H9 (cell line): ENCODE measurements at regions not wholly inside any gene's neighbourhood (a gene's known extent, or its start where the extent isn't known, plus 50 kb on each side); places are given as distances from the start of the nearest gene placed in this dataset.

Experiments used
- DNase-seq: peaks from one replicate; pipeline ENCODE4 v3.0.0-alpha.2; 2017
- H2AFZ ChIP-seq: one replicate; pipeline ENCODE4 v1.6.1; 2013; ENCODE audit warnings: mild to moderate bottlenecking, low read length, control low read depth, moderate library complexity
- H2AK5ac ChIP-seq: 2 replicates; pipeline ENCODE4 v1.6.1; 2013; ENCODE audit warnings: low read length, control low read depth, mixed read lengths; ENCODE audit not compliant: insufficient read length
- H2BK120ac ChIP-seq: one replicate; pipeline ENCODE4 v1.6.1; 2013; ENCODE audit warnings: low read depth, mild to moderate bottlenecking, low read length, control low read depth, inconsistent platforms; ENCODE audit not compliant: poor library complexity, severe bottlenecking
- H2BK12ac ChIP-seq: 2 replicates; pipeline ENCODE4 v1.6.1; 2013; ENCODE audit warnings: low read length, control low read depth, mixed read lengths, low read depth; ENCODE audit not compliant: insufficient read length
- H2BK15ac ChIP-seq: 2 replicates; pipeline ENCODE4 v1.6.1; 2013; ENCODE audit warnings: low read depth, low read length, control low read depth
- H2BK20ac ChIP-seq: one replicate; pipeline ENCODE4 v1.6.1; 2013; ENCODE audit warnings: low read depth, mild to moderate bottlenecking, low read length, control low read depth, inconsistent platforms; ENCODE audit not compliant: poor library complexity, severe bottlenecking
- H2BK5ac ChIP-seq: 2 replicates; pipeline ENCODE4 v1.6.1; 2013; ENCODE audit warnings: low read length, control low read depth, mixed read lengths; ENCODE audit not compliant: insufficient read length
- H3K14ac ChIP-seq: 2 replicates; pipeline ENCODE4 v1.6.1; 2013; ENCODE audit warnings: low read length, control low read depth; ENCODE audit not compliant: insufficient read depth
- H3K18ac ChIP-seq: 2 replicates; pipeline ENCODE4 v1.6.1; 2013; ENCODE audit warnings: low read depth, mild to moderate bottlenecking, mixed read lengths, low read length, control low read depth; ENCODE audit not compliant: insufficient read length
- H3K23ac ChIP-seq: 2 replicates; pipeline ENCODE4 v1.6.1; 2013; ENCODE audit warnings: low read length, control low read depth, mixed read lengths, low read depth; ENCODE audit not compliant: insufficient read length
- H3K23me2 ChIP-seq: 2 replicates; pipeline ENCODE4 v1.6.1; 2013; ENCODE audit warnings: low read depth, mild to moderate bottlenecking, mixed read lengths, low read length, control low read depth; ENCODE audit not compliant: insufficient read length, poor library complexity, severe bottlenecking
- H3K27ac ChIP-seq: 2 replicates; pipeline ENCODE4 v1.5.1; 2013; ENCODE audit warnings: low read length, control low read depth, mixed read lengths, low read depth; ENCODE audit not compliant: insufficient read length
- H3K27me3 ChIP-seq: 2 replicates; pipeline ENCODE4 v1.6.1; 2013; ENCODE audit warnings: low read length, control low read depth, inconsistent platforms; ENCODE audit not compliant: insufficient read depth
- H3K4ac ChIP-seq: 2 replicates; pipeline ENCODE4 v1.6.1; 2013; ENCODE audit warnings: low read depth, mild to moderate bottlenecking, control low read depth, inconsistent platforms, low read length, moderate library complexity
- H3K4me1 ChIP-seq: 2 replicates; pipeline ENCODE4 v1.6.1; 2013; ENCODE audit warnings: low read length, control low read depth, inconsistent platforms; ENCODE audit not compliant: insufficient read depth
- H3K4me2 ChIP-seq: 2 replicates; pipeline ENCODE4 v1.6.1; 2013; ENCODE audit warnings: low read length, control low read depth, mixed read lengths; ENCODE audit not compliant: insufficient read length, insufficient read depth
- H3K56ac ChIP-seq: 2 replicates; pipeline ENCODE4 v1.6.1; 2013; ENCODE audit warnings: low read depth, mild to moderate bottlenecking, mixed read lengths, low read length, control low read depth; ENCODE audit not compliant: insufficient read length
- H3K79me1 ChIP-seq: 2 replicates; pipeline ENCODE4 v1.6.1; 2013; ENCODE audit warnings: low read depth, mild to moderate bottlenecking, moderate library complexity, low read length, control low read depth, inconsistent platforms; ENCODE audit not compliant: insufficient read depth, poor library complexity, severe bottlenecking
- H3K79me2 ChIP-seq: 2 replicates; pipeline ENCODE4 v1.6.1; 2013; ENCODE audit warnings: low read length, control low read depth, inconsistent platforms; ENCODE audit not compliant: insufficient read depth
- H3K9ac ChIP-seq: 2 replicates; pipeline ENCODE4 v1.6.1; 2013; ENCODE audit warnings: low read length, control low read depth, mixed read lengths; ENCODE audit not compliant: insufficient read length; ENCODE audit errors: extremely low read depth
- H3K9me3 ChIP-seq: one replicate; pipeline ENCODE4 v1.6.1; 2013; ENCODE audit warnings: low read depth, low read length, inconsistent platforms; ENCODE audit not compliant: control insufficient read depth
- H3T11ph ChIP-seq: one replicate; pipeline ENCODE4 v1.6.1; 2013; ENCODE audit warnings: mild to moderate bottlenecking, low read length, control low read depth, inconsistent platforms
- H4K20me1 ChIP-seq: one replicate; pipeline ENCODE4 v1.6.1; 2013; ENCODE audit not compliant: control insufficient read depth, insufficient read length, insufficient read depth
- H4K5ac ChIP-seq: 2 replicates; pipeline ENCODE4 v1.6.1; 2013; ENCODE audit warnings: low read depth, mild to moderate bottlenecking, mixed read lengths, low read length, control low read depth; ENCODE audit not compliant: insufficient read length
- H4K8ac ChIP-seq: replicated peaks from 2 replicates; pipeline ENCODE4 v1.6.1; 2013; ENCODE audit warnings: low read length, control low read depth, mixed read lengths, low read depth; ENCODE audit not compliant: insufficient read length
- H4K91ac ChIP-seq: 2 replicates; pipeline ENCODE4 v1.6.1; 2013; ENCODE audit warnings: low read depth, mild to moderate bottlenecking, moderate library complexity, mixed read lengths, low read length, control low read depth; ENCODE audit not compliant: insufficient read length
- H3K27ac Mint-ChIP-seq, 3 experiments: 2 replicates in 2 of 3; 3 replicates in 1 of 3; pipeline ENCODE4 v1.8.0; 2020 to 2021; ENCODE audit warnings: mixed read lengths in 3 of 3, mild to moderate bottlenecking in 1 of 3, moderate library complexity in 1 of 3
- H3K27me3 Mint-ChIP-seq: 2 replicates; pipeline ENCODE4 v1.8.0; 2021; ENCODE audit warnings: low read depth, mild to moderate bottlenecking, moderate library complexity, mixed read lengths
- H3K36me3 Mint-ChIP-seq, 3 experiments: 2 replicates in 2 of 3; 3 replicates in 1 of 3; pipeline ENCODE4 v1.8.0; 2020 to 2021; ENCODE audit warnings: low read depth in 3 of 3, mixed read lengths in 3 of 3; ENCODE audit not compliant: insufficient read depth in 1 of 3
- H3K4me1 Mint-ChIP-seq, 2 experiments: 2 replicates each; pipeline ENCODE4 v1.8.0; 2020; ENCODE audit warnings: mixed read lengths in 2 of 2
- H3K4me3 Mint-ChIP-seq, 2 experiments: 2 replicates in 1 of 2; 3 replicates in 1 of 2; pipeline ENCODE4 v1.8.0; 2020 to 2021; ENCODE audit warnings: mild to moderate bottlenecking in 2 of 2, mixed read lengths in 2 of 2, moderate library complexity in 1 of 2
- H3K9me3 Mint-ChIP-seq, 2 experiments: 2 replicates in 1 of 2; 3 replicates in 1 of 2; pipeline ENCODE4 v1.8.0; 2020; ENCODE audit warnings: mild to moderate bottlenecking in 2 of 2, mixed read lengths in 2 of 2, moderate library complexity in 1 of 2
- CTCF ChIP-seq: fragments of 200-600 bp; sonication (generic); conservative IDR thresholded peaks from 3 replicates; pipeline ENCODE4 v1.8.0; 2021; ENCODE audit warnings: antibody characterized with exemption, mild to moderate bottlenecking
- WGBS: extraction: QIAGEN DNeasy Blood & Tissue Kit; methylation state at CpG from one replicate; pipeline ENCODE4 v1.1.7; 2013; ENCODE audit warnings: missing lambda C conversion rate, low lambda C conversion rate, mixed read lengths; ENCODE audit not compliant: insufficient read length; ENCODE audit errors: extremely low coverage; 5-methylcytosine and 5-hydroxymethylcytosine counted together

DNA sequence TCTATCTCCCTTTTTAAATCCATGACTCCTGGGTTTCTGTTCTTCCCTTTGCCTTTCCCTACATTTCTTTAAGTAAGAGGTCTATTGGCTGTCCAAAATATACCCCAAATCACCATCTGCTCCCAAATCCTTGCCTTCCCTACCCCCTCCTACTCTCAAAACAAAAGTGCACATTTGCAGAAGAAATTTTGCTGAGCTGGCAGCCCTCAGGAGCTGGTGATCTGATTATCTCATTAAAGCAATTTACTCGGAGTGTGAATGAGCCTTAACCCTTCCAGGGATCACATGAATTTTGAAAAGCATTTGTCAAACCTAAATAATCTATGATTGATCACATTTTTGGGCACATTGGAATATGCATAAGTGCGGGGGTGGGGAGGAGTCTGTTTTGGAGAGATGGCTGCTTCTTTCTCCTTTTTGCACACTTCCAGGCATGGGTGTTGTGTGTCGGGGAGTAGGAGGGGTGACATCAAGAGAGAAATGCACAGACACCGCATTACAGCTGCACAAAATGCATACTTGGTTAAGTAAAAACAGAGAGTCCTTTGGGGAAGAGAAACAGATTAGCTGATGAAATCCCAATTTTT, 892.6 kb downstream of the TUSC7 start:
- Histone ChIP-seq H3K27me3 (no peaks in the 10 kb centered on the region), H4K8ac (no peak overlapping the region), H3K4ac (no peak overlapping the region), H3K14ac (no peak overlapping the region), H3K23ac (no peak overlapping the region), H3K79me2 (no peaks in the 10 kb centered on the region), H3K23me2 (no peaks in the 10 kb centered on the region), H3T11ph (no peak overlapping the region), H2AK5ac (no peak overlapping the region), H3K4me1 (no peaks in the 10 kb centered on the region), H3K79me1 (no peaks in the 10 kb centered on the region), H2BK15ac (no peak overlapping the region), H4K5ac (no peak overlapping the region), H3K27ac (no peak overlapping the region), H3K4me2 (no peak overlapping the region), H4K91ac (no peak overlapping the region), H2BK5ac (no peak overlapping the region), H2BK12ac (no peak overlapping the region), H3K9ac (no peak overlapping the region), H3K18ac (no peak overlapping the region), H3K9me3 (no peaks in the 10 kb centered on the region), H2BK20ac (no peak overlapping the region), H2BK120ac (no peak overlapping the region), H4K20me1 (no peaks in the 10 kb centered on the region), H2AFZ (no peak overlapping the region), H3K56ac (no peak overlapping the region)
- WGBS: no CpG with 5 or more reads among the region's 4 CpGs
- no peak for TF ChIP-seq CTCF
- DNase-seq: no peak
- Mint-ChIP-seq H3K4me1 (peaks cover 7 to 29% of the 10 kb centered on the region in 2 experiments; a peak in 3 of 4 replicates), H3K9me3 (no peaks in the 10 kb centered on the region), H3K36me3 (no peaks in the 10 kb centered on the region), H3K27me3 (no peaks in the 10 kb centered on the region), H3K27ac (no peak overlapping the region; a peak in 2 of 7 replicates), H3K4me3 (no peak overlapping the region)
